ENCODE measurements at regions not wholly inside any gene's neighbourhood (a gene's known extent, or its start where the extent isn't known, plus 50 kb on each side); places are given as distances from the start of the nearest gene placed in this dataset.

GRCh38 chr13:58889474-58889873, 1257.9 kb downstream of the PCDH17 start:
- TF ChIP-seq, protein P1, sequence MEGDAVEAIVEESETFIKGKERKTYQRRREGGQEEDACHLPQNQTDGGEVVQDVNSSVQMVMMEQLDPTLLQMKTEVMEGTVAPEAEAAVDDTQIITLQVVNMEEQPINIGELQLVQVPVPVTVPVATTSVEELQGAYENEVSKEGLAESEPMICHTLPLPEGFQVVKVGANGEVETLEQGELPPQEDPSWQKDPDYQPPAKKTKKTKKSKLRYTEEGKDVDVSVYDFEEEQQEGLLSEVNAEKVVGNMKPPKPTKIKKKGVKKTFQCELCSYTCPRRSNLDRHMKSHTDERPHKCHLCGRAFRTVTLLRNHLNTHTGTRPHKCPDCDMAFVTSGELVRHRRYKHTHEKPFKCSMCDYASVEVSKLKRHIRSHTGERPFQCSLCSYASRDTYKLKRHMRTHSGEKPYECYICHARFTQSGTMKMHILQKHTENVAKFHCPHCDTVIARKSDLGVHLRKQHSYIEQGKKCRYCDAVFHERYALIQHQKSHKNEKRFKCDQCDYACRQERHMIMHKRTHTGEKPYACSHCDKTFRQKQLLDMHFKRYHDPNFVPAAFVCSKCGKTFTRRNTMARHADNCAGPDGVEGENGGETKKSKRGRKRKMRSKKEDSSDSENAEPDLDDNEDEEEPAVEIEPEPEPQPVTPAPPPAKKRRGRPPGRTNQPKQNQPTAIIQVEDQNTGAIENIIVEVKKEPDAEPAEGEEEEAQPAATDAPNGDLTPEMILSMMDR (IDR thresholded peaks at IDR 0.05; ENCODE audit: control extremely low read depth, extremely low read depth, low read depth, missing control alignments): no peak
- CTCF ChIA-PET: interaction anchor here (1.0 kb wide), 1 partner anchor 22 kb away, joined by 3 read pairs; no protein-coding TSS in a partner anchor
- DNase-seq (ENCODE audit: extremely low spot score): no peak
- POLR2A ChIA-PET: no interaction called here

DNA sequence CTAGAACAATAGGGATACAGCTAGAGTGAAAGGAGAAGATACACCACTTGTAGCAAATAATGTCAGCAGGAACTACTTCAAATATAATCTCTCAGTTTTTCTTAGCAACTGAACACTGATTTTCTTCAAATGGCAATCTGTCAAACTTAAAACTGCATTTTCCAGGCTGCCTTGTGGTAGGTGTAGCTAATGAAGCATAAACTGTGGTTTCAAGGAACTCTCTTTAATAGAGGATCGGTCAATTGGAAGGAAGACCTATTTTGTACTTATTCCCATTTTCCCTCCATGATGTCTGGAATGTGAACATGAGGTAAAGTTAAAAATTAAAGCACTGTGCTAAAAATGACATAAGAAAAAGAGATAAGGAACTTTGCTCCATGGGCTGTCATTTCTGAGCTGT, 1261.9 kb downstream of the PCDH17 start:
- no peak for DNase-seq (ENCODE audit: extremely low spot score)
- TF ChIP-seq, protein P1 (IDR thresholded peaks at IDR 0.05; ENCODE audit: control extremely low read depth, extremely low read depth, low read depth, missing control alignments): no peak
- ChIA-PET CTCF (interaction anchor here (1.5 kb wide), 1 partner anchor 10 kb away, joined by 4 read pairs; no protein-coding TSS in a partner anchor), POLR2A (no interaction called here)

- POLR2A ChIA-PET: no interaction called here
- DNase-seq (ENCODE audit: extremely low spot score): no peak
- TF ChIP-seq, protein P1 (IDR thresholded peaks at IDR 0.05; ENCODE audit: control extremely low read depth, extremely low read depth, low read depth, missing control alignments): no peak
- CTCF ChIA-PET: interaction anchor here (0.9 kb wide), 1 partner anchor 26 kb away, joined by 3 read pairs; no protein-coding TSS in a partner anchor
These were observed 1257.3 kb downstream of the DIAPH3 start for GRCh38 chr13:58906329-58907007.

- TF ChIP-seq, protein P1 (IDR thresholded peaks at IDR 0.05; ENCODE audit: control extremely low read depth, extremely low read depth, low read depth, missing control alignments): no peak
- ChIA-PET POLR2A (no interaction called here), CTCF (no interaction called here)
- no peak for DNase-seq (ENCODE audit: extremely low spot score)
These were observed 1256.4 kb downstream of the DIAPH3 start for GRCh38 chr13:58907347-58907746.

- CTCF ChIA-PET: no interaction called here
- POLR2A ChIA-PET: no interaction called here
- TF ChIP-seq, protein P1 (IDR thresholded peaks at IDR 0.05; ENCODE audit: control extremely low read depth, extremely low read depth, low read depth, missing control alignments): no peak
- DNase-seq (ENCODE audit: extremely low spot score): no peak
These were observed 1255.6 kb downstream of the DIAPH3 start for GRCh38 chr13:58908019-58908679.

GRCh38 chr13:58919551-58919950, 1244.2 kb downstream of the DIAPH3 start:
- TF ChIP-seq, protein P1 (IDR thresholded peaks at IDR 0.05; ENCODE audit: control extremely low read depth, extremely low read depth, low read depth, missing control alignments): no peak
- CTCF ChIA-PET: no interaction called here
- DNase-seq (ENCODE audit: extremely low spot score): no peak
- POLR2A ChIA-PET: no interaction called here
